ENCODE measurements at regions not wholly inside any gene's neighbourhood (a gene's known extent, or its start where the extent isn't known, plus 50 kb on each side); places are given as distances from the start of the nearest gene placed in this dataset.

DNA sequence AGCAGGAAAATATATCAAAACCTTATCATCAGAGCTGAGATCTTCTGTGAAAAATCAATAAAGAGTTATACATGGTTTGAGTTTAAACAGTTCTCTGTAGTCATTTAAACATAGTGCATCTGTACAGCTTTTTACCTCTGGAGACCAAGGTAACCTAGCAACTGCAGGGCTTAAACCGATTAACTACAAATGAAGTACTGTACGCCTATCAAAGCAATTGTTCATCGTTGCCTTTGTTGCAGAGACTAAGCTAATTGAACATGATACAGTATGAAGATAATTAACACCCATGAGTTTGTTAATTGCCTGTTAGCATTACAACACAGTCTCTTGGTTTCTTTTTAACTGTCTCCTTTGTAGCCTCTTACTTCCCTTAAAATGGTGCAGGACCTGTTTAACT, 147.9 kb downstream of the LNPK start:
- H3K27ac ChIP-seq (ENCODE audit: low read depth, low read length, poor library complexity, severe bottlenecking), result no peak overlapping the region
- H3F3A ChIP-seq (ENCODE audit: insufficient read depth, low read length), result no peaks in the 10 kb centered on the region
- TF ChIP-seq, protein P1, sequence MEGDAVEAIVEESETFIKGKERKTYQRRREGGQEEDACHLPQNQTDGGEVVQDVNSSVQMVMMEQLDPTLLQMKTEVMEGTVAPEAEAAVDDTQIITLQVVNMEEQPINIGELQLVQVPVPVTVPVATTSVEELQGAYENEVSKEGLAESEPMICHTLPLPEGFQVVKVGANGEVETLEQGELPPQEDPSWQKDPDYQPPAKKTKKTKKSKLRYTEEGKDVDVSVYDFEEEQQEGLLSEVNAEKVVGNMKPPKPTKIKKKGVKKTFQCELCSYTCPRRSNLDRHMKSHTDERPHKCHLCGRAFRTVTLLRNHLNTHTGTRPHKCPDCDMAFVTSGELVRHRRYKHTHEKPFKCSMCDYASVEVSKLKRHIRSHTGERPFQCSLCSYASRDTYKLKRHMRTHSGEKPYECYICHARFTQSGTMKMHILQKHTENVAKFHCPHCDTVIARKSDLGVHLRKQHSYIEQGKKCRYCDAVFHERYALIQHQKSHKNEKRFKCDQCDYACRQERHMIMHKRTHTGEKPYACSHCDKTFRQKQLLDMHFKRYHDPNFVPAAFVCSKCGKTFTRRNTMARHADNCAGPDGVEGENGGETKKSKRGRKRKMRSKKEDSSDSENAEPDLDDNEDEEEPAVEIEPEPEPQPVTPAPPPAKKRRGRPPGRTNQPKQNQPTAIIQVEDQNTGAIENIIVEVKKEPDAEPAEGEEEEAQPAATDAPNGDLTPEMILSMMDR (IDR thresholded peaks at IDR 0.05; ENCODE audit: low read length), result no peak
- TF ChIP-seq EZH2 (IDR thresholded peaks at IDR 0.05; ENCODE audit: borderline replicate concordance, low read length), result no peak
- H3K4me2 ChIP-seq (ENCODE audit: low read length), result no peak overlapping the region
- H3K9me3 ChIP-seq (ENCODE audit: low read length), result no peaks in the 10 kb centered on the region
- no peak overlapping the region for H2AFZ ChIP-seq (ENCODE audit: low read length)
- no peak overlapping the region for H3K9ac ChIP-seq (ENCODE audit: low read length)
- H4K20me1 ChIP-seq (ENCODE audit: insufficient read depth, low read length), result no peaks in the 10 kb centered on the region
- no peaks in the 10 kb centered on the region for H3K36me3 ChIP-seq (ENCODE audit: insufficient read depth, low read length)
- H3K79me2 ChIP-seq (ENCODE audit: insufficient read depth, low read length), result no peaks in the 10 kb centered on the region
- H3K4me1 ChIP-seq (ENCODE audit: insufficient read depth, low read length, severe bottlenecking), result no peaks in the 10 kb centered on the region
- no peak overlapping the region for H3K4me3 ChIP-seq (ENCODE audit: low read depth, low read length, poor library complexity, severe bottlenecking)
- H3K9me2 ChIP-seq (ENCODE audit: low read depth, low read length), result no peaks in the 10 kb centered on the region
- H3K27me3 ChIP-seq (ENCODE audit: insufficient read depth, low read length), result no peaks in the 10 kb centered on the region

- no peaks in the 10 kb centered on the region for H3F3A ChIP-seq (ENCODE audit: insufficient read depth, low read length)
- no peaks in the 10 kb centered on the region for H3K9me3 ChIP-seq (ENCODE audit: low read length)
- H3K27ac ChIP-seq (ENCODE audit: low read depth, low read length, poor library complexity, severe bottlenecking), result no peak overlapping the region
- H3K4me1 ChIP-seq (ENCODE audit: insufficient read depth, low read length, severe bottlenecking), result no peaks in the 10 kb centered on the region
- no peaks in the 10 kb centered on the region for H3K9me2 ChIP-seq (ENCODE audit: low read depth, low read length)
- no peaks in the 10 kb centered on the region for H3K27me3 ChIP-seq (ENCODE audit: insufficient read depth, low read length)
- no peak overlapping the region for H3K9ac ChIP-seq (ENCODE audit: low read length)
- H3K36me3 ChIP-seq (ENCODE audit: insufficient read depth, low read length), result no peaks in the 10 kb centered on the region
- H3K4me3 ChIP-seq (ENCODE audit: low read depth, low read length, poor library complexity, severe bottlenecking), result no peak overlapping the region
- no peaks in the 10 kb centered on the region for H3K79me2 ChIP-seq (ENCODE audit: insufficient read depth, low read length)
- H2AFZ ChIP-seq (ENCODE audit: low read length), result no peak overlapping the region
- no peak for TF ChIP-seq EZH2 (IDR thresholded peaks at IDR 0.05; ENCODE audit: borderline replicate concordance, low read length)
- TF ChIP-seq, protein P1 (IDR thresholded peaks at IDR 0.05; ENCODE audit: low read length), result no peak
- H3K4me2 ChIP-seq (ENCODE audit: low read length), result no peak overlapping the region
- H4K20me1 ChIP-seq (ENCODE audit: insufficient read depth, low read length), result no peaks in the 10 kb centered on the region
Measured at GRCh38 chr2:175853616-175853890, 148.5 kb downstream of the LNPK start.

DNA sequence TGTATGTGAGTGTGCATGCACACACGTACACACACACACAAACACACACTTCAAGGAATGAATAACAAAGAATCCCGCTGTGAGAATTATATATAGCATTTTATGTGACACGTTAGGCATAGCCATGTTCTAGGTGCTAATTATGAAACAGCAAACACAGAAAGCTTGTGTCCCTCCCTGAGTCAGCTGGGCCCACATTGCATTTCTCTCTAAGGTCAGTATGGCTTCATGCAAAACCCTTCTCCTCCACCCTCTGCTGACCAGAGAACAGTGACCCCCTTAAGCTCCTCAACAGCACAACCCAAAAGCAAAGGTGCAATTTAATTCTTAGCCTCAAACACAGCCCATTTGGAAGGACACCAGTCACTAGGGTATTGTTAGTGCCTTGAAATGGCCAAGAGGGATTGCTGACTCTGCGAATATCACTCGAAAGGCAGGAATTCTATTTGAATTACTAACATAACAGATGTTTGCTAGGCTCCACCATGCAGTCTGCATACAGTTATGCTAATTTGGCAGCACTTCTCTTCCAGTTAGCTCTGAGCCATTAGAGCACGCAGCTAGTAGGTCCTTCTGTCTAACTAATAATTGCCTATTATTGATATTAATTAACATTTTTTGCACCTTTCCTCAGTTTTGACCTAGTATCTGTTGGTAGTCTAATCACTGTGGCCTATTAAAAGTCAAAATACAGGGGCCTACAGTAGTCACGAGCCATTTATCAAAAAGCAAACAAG, 149.0 kb downstream of the LNPK start:
- Histone ChIP-seq H3K27ac (ENCODE audit: low read depth, low read length, poor library complexity, severe bottlenecking) (no peak overlapping the region), H2AFZ (ENCODE audit: low read length) (no peak overlapping the region), H3K9me3 (ENCODE audit: low read length) (no peaks in the 10 kb centered on the region), H3F3A (ENCODE audit: insufficient read depth, low read length) (no peaks in the 10 kb centered on the region), H3K79me2 (ENCODE audit: insufficient read depth, low read length) (no peaks in the 10 kb centered on the region), H3K9ac (ENCODE audit: low read length) (no peak overlapping the region), H3K4me3 (ENCODE audit: low read depth, low read length, poor library complexity, severe bottlenecking) (no peak overlapping the region), H4K20me1 (ENCODE audit: insufficient read depth, low read length) (no peaks in the 10 kb centered on the region), H3K27me3 (ENCODE audit: insufficient read depth, low read length) (no peaks in the 10 kb centered on the region), H3K4me2 (ENCODE audit: low read length) (no peak overlapping the region), H3K9me2 (ENCODE audit: low read depth, low read length) (no peaks in the 10 kb centered on the region), H3K4me1 (ENCODE audit: insufficient read depth, low read length, severe bottlenecking) (no peaks in the 10 kb centered on the region), H3K36me3 (ENCODE audit: insufficient read depth, low read length) (no peaks in the 10 kb centered on the region)
- TF ChIP-seq, protein P1 (IDR thresholded peaks at IDR 0.05; ENCODE audit: low read length), result no peak
- TF ChIP-seq EZH2 (IDR thresholded peaks at IDR 0.05; ENCODE audit: borderline replicate concordance, low read length), result no peak
